ENCODE measurements at regions not wholly inside any gene's neighbourhood (a gene's known extent, or its start where the extent isn't known, plus 50 kb on each side); places are given as distances from the start of the nearest gene placed in this dataset.

DNA sequence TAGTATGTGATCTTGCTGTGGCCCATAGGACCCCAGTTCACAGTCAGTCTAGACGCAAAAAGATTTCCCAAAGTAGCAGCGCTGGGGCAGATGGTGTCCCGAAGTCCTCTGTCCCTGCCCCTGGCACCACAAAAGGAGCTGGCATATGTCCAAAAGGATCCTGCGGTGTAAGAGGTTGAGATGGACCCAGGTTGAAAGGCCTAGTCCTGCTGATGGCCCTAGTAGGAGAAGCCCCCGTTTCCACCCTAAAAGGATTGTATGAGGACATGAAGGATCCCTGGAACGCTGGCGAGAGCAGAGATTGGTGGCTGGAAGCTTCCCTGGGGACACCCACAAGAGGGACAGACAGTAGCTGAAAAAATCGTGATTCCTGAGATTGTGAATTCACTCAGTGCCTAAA, 58.0 kb upstream of the DCAF8L1 start:
- DNase-seq (ENCODE audit: low spot score): no peak
